HEK293T (cell line): ENCODE measurements at regions not wholly inside any gene's neighbourhood (a gene's known extent, or its start where the extent isn't known, plus 50 kb on each side); places are given as distances from the start of the nearest gene placed in this dataset.

ENCODE experiments used
- CTCF ChIA-PET: fragments of 350-600 bp; formaldehyde crosslinking; extraction: SDS; loops from one replicate; lab custom pipeline; 2021; ENCODE audit warnings: antibody characterized with exemption, inconsistent platforms; lab: Yijun Ruan, JAX
- POLR2A ChIA-PET: fragments of 350-600 bp; formaldehyde crosslinking; extraction: SDS; loops from one replicate; lab custom pipeline; 2020; ENCODE audit warnings: antibody characterized with exemption, inconsistent platforms; lab: Yijun Ruan, JAX
- DNase-seq: peaks from one replicate; pipeline ENCODE4 v3.0.0; 2012; ENCODE audit warnings: mixed read lengths; ENCODE audit errors: extremely low spot score
- ARNT ChIP-seq: fragments of 450-650 bp; IDR thresholded peaks from 2 replicates; pipeline ENCODE4 v1.6.1; 2017; ENCODE audit warnings: mild to moderate bottlenecking
- BHLHE40 ChIP-seq: fragments of 450-650 bp; IDR thresholded peaks from 2 replicates; pipeline ENCODE4 v1.6.1; 2016; ENCODE audit warnings: mild to moderate bottlenecking, moderate library complexity, borderline replicate concordance
- CTBP1 ChIP-seq: fragments of 450-650 bp; IDR thresholded peaks from 2 replicates; pipeline ENCODE4 v1.6.1; 2016; ENCODE audit warnings: borderline replicate concordance
- ELF4 ChIP-seq: fragments of 450-650 bp; IDR thresholded peaks from 2 replicates; pipeline ENCODE4 v1.6.1; 2017; ENCODE audit warnings: antibody characterized with exemption
- FOXA1 ChIP-seq: fragments of 450-650 bp; IDR thresholded peaks from 2 replicates; pipeline ENCODE4 v1.6.1; 2016; ENCODE audit warnings: mild to moderate bottlenecking
- FOXK2 ChIP-seq: fragments of 450-650 bp; IDR thresholded peaks from 2 replicates; pipeline ENCODE4 v1.6.1; 2016; ENCODE audit warnings: mild to moderate bottlenecking
- FOXM1 ChIP-seq: fragments of 450-650 bp; IDR thresholded peaks from 2 replicates; pipeline ENCODE4 v1.6.1; 2017; ENCODE audit warnings: mild to moderate bottlenecking, borderline replicate concordance
- HDGF ChIP-seq: fragments of 450-650 bp; IDR thresholded peaks from 2 replicates; pipeline ENCODE4 v1.6.1; 2017; ENCODE audit warnings: antibody characterized with exemption, borderline replicate concordance
- L3MBTL2 ChIP-seq: fragments of 450-650 bp; conservative IDR thresholded peaks from 2 replicates; pipeline ENCODE4 v1.6.1; 2016; ENCODE audit warnings: mild to moderate bottlenecking
- LEF1 ChIP-seq: fragments of 450-650 bp; IDR thresholded peaks from 2 replicates; pipeline ENCODE4 v1.6.1; 2017; ENCODE audit warnings: mild to moderate bottlenecking, borderline replicate concordance
- NFRKB ChIP-seq: fragments of 450-650 bp; IDR thresholded peaks from 2 replicates; pipeline ENCODE4 v1.6.1; 2016; ENCODE audit warnings: mild to moderate bottlenecking, moderate library complexity
- SP1 ChIP-seq: fragments of 450-650 bp; IDR thresholded peaks from 2 replicates; pipeline ENCODE4 v1.6.1; 2017
- SUZ12 ChIP-seq: fragments of 450-650 bp; IDR thresholded peaks from 2 replicates; pipeline ENCODE4 v1.6.1; 2016; ENCODE audit warnings: mild to moderate bottlenecking
- TARDBP ChIP-seq: fragments of 450-650 bp; IDR thresholded peaks from 2 replicates; pipeline ENCODE4 v1.6.1; 2016
- ZNF384 ChIP-seq: fragments of 450-650 bp; IDR thresholded peaks from 2 replicates; pipeline ENCODE4 v1.6.1; 2016
- TF ChIP-seq, protein P1 (sequence below): fragments of 450-650 bp; IDR thresholded peaks from 2 replicates; pipeline ENCODE4 v1.6.1; 2016

DNA sequence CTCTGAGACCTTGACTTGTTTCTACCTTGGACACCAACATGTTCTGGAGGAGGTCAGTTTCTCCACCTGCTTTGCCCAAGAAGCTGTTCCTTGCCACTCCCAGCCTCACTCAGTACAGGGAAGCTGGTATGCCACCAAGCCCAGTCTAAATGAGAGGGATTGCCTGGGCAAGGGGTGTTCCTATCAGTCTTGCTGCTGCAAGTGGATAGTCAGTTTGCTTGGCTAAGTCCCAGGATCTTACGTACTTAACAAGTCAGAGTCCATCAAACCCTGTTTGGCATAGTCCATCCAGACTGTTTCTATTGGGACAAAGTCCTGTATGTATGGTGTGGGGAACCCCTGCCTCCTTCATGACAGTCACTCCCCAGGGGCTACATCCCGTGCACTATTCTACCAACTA is 66.6 kb downstream of the RPL27A start:
- ChIA-PET CTCF (no interaction called here), POLR2A (no interaction called here)
- no peak for TF ChIP-seq BHLHE40
- no peak for DNase-seq

DNA sequence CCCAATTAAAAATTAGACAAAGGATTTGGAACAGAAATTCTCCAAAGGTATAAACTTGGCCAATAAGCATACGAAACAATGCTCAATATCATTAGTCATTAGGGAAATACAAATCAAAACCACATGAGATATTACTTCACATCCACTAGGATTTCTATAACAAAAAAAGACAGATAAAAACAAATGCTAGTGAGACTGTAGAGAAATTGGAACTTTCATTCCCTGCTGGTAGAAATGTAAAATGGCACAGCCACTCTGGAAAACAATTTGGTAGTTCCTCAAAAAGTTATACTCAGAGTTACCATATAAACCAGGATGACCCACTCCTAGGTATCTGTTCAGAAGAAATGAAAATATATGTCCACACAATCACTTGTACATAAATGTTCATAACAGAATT is 71.6 kb downstream of the RPL27A start:
- TF ChIP-seq TARDBP (no peak), FOXK2 (no peak), L3MBTL2 (no peak), SP1 (no peak), ELF4 (no peak), SUZ12 (no peak), NFRKB (no peak), BHLHE40 (no peak), HDGF (no peak), FOXA1 (no peak), FOXM1 (no peak), CTBP1 (no peak), LEF1 (no peak), ARNT (no peak), ZNF384 (no peak)
- TF ChIP-seq, protein P1, sequence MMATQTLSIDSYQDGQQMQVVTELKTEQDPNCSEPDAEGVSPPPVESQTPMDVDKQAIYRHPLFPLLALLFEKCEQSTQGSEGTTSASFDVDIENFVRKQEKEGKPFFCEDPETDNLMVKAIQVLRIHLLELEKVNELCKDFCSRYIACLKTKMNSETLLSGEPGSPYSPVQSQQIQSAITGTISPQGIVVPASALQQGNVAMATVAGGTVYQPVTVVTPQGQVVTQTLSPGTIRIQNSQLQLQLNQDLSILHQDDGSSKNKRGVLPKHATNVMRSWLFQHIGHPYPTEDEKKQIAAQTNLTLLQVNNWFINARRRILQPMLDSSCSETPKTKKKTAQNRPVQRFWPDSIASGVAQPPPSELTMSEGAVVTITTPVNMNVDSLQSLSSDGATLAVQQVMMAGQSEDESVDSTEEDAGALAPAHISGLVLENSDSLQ = no peak
- ChIA-PET POLR2A (no interaction called here), CTCF (no interaction called here)
- no peak for DNase-seq

GRCh38 chr11:8756201-8756600 is 73.6 kb downstream of the RPL27A start:
- ChIA-PET POLR2A (no interaction called here), CTCF (no interaction called here)
- no peak for DNase-seq
- TF ChIP-seq FOXM1 (no peak), ARNT (no peak), FOXK2 (no peak), FOXA1 (no peak), BHLHE40 (no peak), ELF4 (no peak), SUZ12 (no peak), L3MBTL2 (no peak), HDGF (no peak), NFRKB (no peak)
- TF ChIP-seq, protein P1 = no peak

DNA sequence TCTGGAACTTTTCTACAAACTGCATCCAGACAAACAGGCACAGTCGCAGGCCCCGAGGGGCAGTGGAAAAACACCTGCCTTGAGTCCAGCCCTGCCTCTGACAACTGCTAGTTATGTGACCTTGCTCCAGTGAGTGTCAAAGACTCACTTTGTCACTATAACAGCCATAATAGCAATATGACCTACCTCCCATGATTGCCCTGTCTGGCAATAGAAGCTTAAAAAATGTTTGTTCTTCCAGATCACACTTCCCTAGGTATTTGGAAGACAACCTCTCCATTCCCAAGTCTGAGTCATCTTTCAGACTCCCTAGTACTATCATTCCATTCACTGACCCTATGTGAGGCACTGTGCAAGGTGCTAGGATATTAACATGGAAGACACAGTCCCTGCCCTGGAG is 74.5 kb downstream of the RPL27A start:
- no peak for DNase-seq
- ChIA-PET CTCF (no interaction called here), POLR2A (interaction anchor here (1.0 to 1.1 kb wide), 2 partner anchors 68 to 75 kb away, joined by 3 read pairs; partner anchors contain the start of genes RPL27A and TRIM66)
- no peak for TF ChIP-seq BHLHE40
- no peak for TF ChIP-seq HDGF
- TF ChIP-seq FOXK2 = no peak
- no peak for TF ChIP-seq L3MBTL2

DNA sequence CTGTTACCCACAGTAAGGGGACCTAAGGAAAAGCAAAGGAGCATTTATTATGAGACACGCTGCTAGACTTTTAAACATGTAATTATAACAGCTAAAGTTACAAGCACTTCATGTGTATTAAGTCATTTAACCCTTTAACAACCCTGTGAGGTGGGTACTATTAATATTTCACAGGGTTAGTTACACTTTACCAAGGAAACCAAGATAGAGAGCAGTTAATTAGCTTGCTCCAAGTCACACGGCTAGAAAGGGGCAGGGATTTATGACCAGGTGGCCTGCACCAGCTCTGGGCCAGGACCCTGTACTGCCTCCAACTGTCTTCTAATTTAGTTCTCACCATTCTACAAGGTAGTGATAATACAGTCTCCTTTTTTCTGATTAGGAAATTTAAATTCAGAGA is 74.9 kb downstream of the RPL27A start:
- ChIA-PET CTCF (no interaction called here), POLR2A (interaction anchor here (1.0 to 1.1 kb wide), 2 partner anchors 69 to 75 kb away, joined by 3 read pairs; partner anchors contain the start of genes RPL27A and TRIM66)
- no peak for TF ChIP-seq ARNT
- no peak for DNase-seq

DNA sequence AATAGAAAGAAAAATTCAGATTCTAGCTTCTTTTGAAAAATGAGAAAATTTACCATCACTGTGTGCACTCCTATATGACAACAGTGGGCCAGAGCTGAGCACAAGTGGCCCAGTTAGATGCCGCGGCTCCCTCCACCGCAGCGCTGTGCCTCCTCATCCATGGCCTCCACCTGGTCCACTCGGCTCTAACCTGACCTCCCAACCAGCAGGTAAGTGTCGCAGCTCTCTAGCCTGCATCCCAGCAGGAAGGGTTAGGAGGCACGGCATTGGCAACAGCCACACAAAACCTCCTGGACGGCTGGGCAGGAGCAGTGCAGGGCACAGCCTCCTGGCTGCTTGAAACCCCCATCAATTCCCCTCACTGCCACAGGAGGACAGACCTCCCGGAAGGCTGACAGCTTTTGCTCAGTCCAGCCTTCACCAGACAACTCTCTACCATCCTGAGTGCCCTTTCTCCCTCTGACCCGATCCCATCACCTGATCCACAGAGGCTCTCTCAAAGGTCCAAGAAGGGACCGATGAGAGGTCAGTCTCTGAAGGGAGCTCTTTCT is 76.1 kb downstream of the RPL27A start:
- TF ChIP-seq HDGF (no peak), TARDBP (no peak), L3MBTL2 (no peak), LEF1 (no peak)
- TF ChIP-seq, protein P1 = no peak
- CTCF ChIA-PET = no interaction called here
- DNase-seq = no peak
- POLR2A ChIA-PET = no interaction called here

DNA sequence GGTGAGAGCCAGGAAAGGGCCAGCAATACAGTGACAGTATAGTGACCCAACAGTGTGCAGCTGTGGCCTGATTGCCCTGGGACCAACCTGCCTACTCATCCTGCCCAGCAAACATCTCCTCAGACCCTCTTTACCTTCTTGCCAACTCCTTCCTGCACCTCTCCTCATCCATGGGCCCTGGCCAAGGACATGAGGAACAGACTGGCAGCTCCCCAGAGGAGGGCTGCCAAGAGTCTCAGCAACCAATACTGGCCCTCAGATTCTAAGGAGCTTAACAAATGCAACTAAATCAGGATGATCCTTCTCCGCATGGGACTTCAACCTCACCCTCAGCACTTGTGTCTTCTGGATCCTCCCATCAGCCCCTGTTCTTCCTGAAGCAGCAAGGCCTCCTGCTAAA is 77.0 kb downstream of the RPL27A start:
- no peak for TF ChIP-seq L3MBTL2
- TF ChIP-seq, protein P1 = no peak
- no peak for TF ChIP-seq FOXK2
- TF ChIP-seq ZNF384 = no peak
- TF ChIP-seq SUZ12 = no peak
- no peak for TF ChIP-seq ELF4
- no peak for TF ChIP-seq TARDBP
- no peak for TF ChIP-seq HDGF
- TF ChIP-seq BHLHE40 = no peak
- no peak for TF ChIP-seq FOXM1
- TF ChIP-seq CTBP1 = no peak
- no peak for TF ChIP-seq SP1
- TF ChIP-seq FOXA1 = no peak
- TF ChIP-seq NFRKB = no peak
- no peak for TF ChIP-seq LEF1
- TF ChIP-seq ARNT = no peak
- ChIA-PET POLR2A (no interaction called here), CTCF (no interaction called here)
- no peak for DNase-seq
